D721Med (cell line): ENCODE measurements at regions not wholly inside any gene's neighbourhood (a gene's known extent, or its start where the extent isn't known, plus 50 kb on each side); places are given as distances from the start of the nearest gene placed in this dataset.

Experiments
- DNase-seq: peaks from one replicate; pipeline ENCODE4 v3.0.0; 2011; ENCODE audit warnings: low spot score; ENCODE audit not compliant: insufficient read length
- FAIRE-seq: peaks from 2 replicates; lab custom pipeline; 2011; peaks lifted over from hg19 to GRCh38; lab: Jason Lieb, UNC
- TF ChIP-seq, protein P1 (sequence below): IDR thresholded peaks from 2 replicates; pipeline ENCODE4 v1.5.1; 2012; ENCODE audit warnings: mild to moderate bottlenecking, control low read depth; ENCODE audit not compliant: insufficient read depth; ENCODE audit errors: missing control alignments

DNA sequence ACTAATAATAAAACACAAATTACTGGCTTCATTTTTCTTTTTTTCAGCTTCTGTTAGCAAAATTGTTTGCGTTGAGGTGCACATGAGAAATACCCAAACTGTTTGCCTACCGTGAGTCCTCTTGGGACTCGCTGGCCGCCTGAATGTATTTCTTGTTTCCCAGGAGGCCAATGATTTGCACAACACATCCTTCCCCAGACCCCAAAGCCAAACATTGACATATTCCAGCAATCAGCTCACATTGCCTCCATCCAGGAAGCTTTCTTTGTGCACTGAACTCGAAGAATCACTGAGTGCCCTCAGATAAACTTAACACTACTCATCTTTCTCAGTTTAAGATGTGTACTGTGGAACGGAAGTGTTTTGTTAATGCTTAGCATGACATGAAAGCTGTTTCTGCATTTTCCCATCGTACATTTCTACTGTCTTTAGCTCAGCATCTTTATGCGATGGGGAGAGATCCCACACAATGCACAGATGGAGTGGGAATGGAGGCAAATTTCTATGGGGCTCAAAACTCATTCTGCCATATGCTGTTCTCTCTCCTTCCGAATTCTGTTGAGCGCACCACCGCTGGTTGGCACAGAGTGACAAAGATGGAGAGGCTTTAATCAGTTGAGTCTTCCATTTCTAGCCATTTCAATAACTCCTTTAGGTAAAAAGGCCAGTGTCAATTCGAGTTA, 399.5 kb downstream of the RFC3 start:
- FAIRE-seq (no peak), DNase-seq (no peak)
- TF ChIP-seq, protein P1, sequence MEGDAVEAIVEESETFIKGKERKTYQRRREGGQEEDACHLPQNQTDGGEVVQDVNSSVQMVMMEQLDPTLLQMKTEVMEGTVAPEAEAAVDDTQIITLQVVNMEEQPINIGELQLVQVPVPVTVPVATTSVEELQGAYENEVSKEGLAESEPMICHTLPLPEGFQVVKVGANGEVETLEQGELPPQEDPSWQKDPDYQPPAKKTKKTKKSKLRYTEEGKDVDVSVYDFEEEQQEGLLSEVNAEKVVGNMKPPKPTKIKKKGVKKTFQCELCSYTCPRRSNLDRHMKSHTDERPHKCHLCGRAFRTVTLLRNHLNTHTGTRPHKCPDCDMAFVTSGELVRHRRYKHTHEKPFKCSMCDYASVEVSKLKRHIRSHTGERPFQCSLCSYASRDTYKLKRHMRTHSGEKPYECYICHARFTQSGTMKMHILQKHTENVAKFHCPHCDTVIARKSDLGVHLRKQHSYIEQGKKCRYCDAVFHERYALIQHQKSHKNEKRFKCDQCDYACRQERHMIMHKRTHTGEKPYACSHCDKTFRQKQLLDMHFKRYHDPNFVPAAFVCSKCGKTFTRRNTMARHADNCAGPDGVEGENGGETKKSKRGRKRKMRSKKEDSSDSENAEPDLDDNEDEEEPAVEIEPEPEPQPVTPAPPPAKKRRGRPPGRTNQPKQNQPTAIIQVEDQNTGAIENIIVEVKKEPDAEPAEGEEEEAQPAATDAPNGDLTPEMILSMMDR, result no peak

DNA sequence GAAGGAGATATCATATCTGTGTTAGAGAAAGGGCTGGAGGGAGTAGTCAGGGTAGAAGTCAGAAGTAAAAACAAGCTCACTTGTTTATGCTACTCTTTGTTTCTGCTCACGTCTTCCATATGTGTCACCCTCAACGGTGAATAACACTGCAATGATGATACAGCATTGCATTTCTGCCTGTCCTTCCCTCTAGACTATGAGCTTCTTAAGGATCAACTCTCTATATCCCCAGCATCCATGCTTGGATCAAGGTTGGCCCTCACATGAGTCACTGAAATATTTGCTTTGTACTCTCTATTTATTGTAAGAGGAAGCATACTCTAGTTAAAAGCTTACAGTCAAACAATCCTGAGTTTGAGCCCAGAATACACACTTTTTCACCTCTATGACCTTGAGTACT, 406.0 kb downstream of the RFC3 start:
- no peak for DNase-seq

DNA sequence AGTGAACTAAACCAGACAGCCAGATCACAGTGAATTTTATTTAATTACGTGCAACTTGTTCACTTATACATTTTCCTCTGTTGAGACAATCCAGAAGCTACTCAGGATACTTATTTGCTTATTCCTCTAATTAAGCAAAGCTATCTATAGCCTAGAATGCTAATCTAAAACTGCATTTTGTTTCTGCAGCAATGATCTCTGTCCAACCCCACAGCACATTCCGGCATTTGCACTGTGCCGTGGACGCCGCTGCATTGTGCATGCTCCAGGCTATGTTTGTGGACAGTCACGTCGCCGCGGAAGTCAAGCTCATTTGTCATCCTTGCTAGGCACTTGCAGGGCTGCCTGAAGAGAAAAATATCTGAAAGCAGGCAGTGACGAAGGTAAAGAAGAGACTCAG, 406.9 kb downstream of the RFC3 start:
- TF ChIP-seq, protein P1, result no peak
- FAIRE-seq, result no peak

More for the DNA sequence above, 406.0 kb downstream of the RFC3 start:
- TF ChIP-seq, protein P1, result no peak
- no peak for FAIRE-seq

DNA sequence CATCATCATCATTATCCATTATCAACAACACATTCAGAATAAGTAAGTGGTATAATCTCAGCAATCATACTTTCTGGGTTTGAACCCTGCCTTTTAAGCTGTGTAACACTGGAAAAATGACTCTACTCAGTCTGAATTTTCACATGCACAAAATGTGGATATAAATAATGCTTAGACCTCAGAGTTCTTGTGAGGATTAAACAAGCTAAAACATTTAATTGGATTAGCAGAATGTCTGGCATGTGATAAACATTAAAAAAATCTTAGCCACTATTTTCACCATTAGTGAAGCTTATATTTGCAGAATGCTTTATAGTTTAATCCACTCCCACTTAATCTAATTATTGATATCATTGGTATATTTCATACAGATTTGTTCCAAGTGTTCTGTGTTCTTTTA, 412.3 kb downstream of the RFC3 start:
- TF ChIP-seq, protein P1, result no peak
- FAIRE-seq, result peak; percentile 60

More for the DNA sequence above, 406.9 kb downstream of the RFC3 start:
- DNase-seq, result no peak

DNA sequence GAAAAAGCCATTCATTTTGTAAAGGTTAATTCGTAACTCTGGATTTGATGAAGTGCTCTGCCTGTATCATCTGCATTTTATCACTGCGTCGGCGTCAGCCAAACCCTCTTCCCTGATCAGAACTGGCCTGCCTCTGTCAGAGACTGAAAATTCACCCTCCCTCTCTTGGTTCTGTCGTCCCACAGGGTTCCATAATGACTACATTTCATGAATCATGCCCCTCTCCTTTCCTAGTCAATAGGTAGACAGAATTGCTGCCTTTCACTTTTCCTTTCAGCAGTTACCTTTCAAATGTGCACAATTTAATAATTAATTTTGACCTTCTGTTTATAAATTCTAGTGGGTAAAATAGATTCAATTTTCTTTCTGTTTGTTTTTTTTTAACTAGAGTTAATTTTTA, 423.4 kb downstream of the RFC3 start:
- FAIRE-seq (no peak), DNase-seq (no peak)
- TF ChIP-seq, protein P1, result no peak

More for the DNA sequence above, 412.3 kb downstream of the RFC3 start:
- no peak for DNase-seq

DNA sequence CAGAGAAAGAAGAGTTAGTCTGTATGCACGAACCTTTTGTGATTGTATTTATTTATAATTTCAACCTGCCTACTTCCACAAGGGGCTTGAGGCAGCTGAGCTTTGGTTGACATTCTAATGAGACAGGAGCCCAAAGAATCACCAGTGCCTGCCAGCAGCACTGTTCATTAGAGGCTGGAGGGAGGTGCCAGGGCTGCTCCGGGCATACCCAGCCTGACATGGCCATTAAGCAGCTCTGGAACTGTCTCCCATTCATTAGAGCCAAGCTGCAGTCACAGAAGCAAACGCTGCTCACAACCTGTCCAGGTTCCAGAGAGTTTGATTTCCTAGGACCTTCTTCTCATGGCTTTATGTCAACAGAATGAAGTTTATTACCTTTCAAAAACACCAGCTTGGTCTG, 425.5 kb downstream of the RFC3 start:
- no peak for FAIRE-seq
- no peak for DNase-seq
- TF ChIP-seq, protein P1, result no peak

DNA sequence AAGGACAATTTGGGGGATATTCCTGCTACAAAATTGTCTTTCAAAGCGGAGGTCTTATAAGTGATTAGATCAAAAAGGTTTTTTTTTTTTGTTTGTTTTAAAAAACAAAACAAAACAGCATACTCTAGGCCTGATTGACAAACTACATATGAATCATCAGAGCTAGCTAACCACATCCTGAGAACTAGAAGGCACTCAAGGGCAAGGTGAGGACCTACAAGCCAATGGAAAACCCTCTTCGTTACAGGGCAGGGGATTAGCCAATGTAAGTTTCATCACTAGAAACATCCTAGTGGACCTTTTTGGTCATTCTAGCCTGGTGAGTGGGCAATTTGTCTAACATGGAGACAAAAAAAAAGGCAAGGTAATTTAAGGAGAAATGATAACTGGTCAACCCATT, 428.6 kb downstream of the RFC3 start:
- no peak for FAIRE-seq
- no peak for DNase-seq
- TF ChIP-seq, protein P1, result no peak
